ENCODE measurements at regions not wholly inside any gene's neighbourhood (a gene's known extent, or its start where the extent isn't known, plus 50 kb on each side); places are given as distances from the start of the nearest gene placed in this dataset.

GRCh38 chr1:90488451-90488850 lies 228.7 kb downstream of the BARHL2 start:
- TF ChIP-seq, protein P1, sequence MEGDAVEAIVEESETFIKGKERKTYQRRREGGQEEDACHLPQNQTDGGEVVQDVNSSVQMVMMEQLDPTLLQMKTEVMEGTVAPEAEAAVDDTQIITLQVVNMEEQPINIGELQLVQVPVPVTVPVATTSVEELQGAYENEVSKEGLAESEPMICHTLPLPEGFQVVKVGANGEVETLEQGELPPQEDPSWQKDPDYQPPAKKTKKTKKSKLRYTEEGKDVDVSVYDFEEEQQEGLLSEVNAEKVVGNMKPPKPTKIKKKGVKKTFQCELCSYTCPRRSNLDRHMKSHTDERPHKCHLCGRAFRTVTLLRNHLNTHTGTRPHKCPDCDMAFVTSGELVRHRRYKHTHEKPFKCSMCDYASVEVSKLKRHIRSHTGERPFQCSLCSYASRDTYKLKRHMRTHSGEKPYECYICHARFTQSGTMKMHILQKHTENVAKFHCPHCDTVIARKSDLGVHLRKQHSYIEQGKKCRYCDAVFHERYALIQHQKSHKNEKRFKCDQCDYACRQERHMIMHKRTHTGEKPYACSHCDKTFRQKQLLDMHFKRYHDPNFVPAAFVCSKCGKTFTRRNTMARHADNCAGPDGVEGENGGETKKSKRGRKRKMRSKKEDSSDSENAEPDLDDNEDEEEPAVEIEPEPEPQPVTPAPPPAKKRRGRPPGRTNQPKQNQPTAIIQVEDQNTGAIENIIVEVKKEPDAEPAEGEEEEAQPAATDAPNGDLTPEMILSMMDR (IDR thresholded peaks at IDR 0.05), result no peak
- TF ChIP-seq POLR2AphosphoS5 (IDR thresholded peaks at IDR 0.05), result no peak
- no peak for TF ChIP-seq POLR2A (IDR thresholded peaks at IDR 0.05)

Data from breast epithelium (tissue), 3 donors.